Neutrophil (primary cell): ENCODE measurements at regions not wholly inside any gene's neighbourhood (a gene's known extent, or its start where the extent isn't known, plus 50 kb on each side); places are given as distances from the start of the nearest gene placed in this dataset.

Source experiments
- H3K27ac ChIP-seq: fragments of 200-600 bp; sonication (generic); 2 replicates; pipeline ENCODE4 v1.5.1; 2016; ENCODE audit warnings: mild to moderate bottlenecking, moderate library complexity
- H3K27me3 ChIP-seq: fragments of 200-600 bp; sonication (generic); 2 replicates; pipeline ENCODE4 v1.6.0; 2016; ENCODE audit warnings: mild to moderate bottlenecking
- H3K36me3 ChIP-seq: fragments of 200-600 bp; sonication (generic); 2 replicates; pipeline ENCODE4 v1.5.1; 2017
- H3K4me1 ChIP-seq, 2 experiments: fragments of 200-600 bp in 1 of 2; sonication (generic) in 1 of 2; 1 replicate in 1 of 2; 2 replicates in 1 of 2; pipeline versions ENCODE4 v1.5.1 to v1.6.1; 2013 to 2016; ENCODE audit warnings: low read depth in 1 of 2, low read length in 1 of 2, mild to moderate bottlenecking in 1 of 2, moderate library complexity in 1 of 2; ENCODE audit not compliant: control insufficient read depth in 1 of 2, insufficient read depth in 1 of 2
- H3K4me3 ChIP-seq, 2 experiments: fragments of 200-600 bp in 1 of 2; sonication (generic) in 1 of 2; 1 replicate in 1 of 2; 2 replicates in 1 of 2; pipeline ENCODE4 v1.5.1; 2013 to 2016; ENCODE audit warnings: low read depth in 1 of 2, low read length in 1 of 2, mild to moderate bottlenecking in 1 of 2, moderate library complexity in 1 of 2
- H3K9me3 ChIP-seq: fragments of 200-600 bp; sonication (generic); 2 replicates; pipeline ENCODE4 v1.5.1; 2016
- TF ChIP-seq, protein P1 (sequence below): fragments of 200-600 bp; sonication (generic); IDR thresholded peaks from 2 replicates; pipeline ENCODE4 v1.5.1; 2016; ENCODE audit warnings: antibody characterized with exemption

- H3K27me3 ChIP-seq = no peaks in the 10 kb centered on the region
- no peak overlapping the region for H3K27ac ChIP-seq
- H3K36me3 ChIP-seq = no peaks in the 10 kb centered on the region
- TF ChIP-seq, protein P1, sequence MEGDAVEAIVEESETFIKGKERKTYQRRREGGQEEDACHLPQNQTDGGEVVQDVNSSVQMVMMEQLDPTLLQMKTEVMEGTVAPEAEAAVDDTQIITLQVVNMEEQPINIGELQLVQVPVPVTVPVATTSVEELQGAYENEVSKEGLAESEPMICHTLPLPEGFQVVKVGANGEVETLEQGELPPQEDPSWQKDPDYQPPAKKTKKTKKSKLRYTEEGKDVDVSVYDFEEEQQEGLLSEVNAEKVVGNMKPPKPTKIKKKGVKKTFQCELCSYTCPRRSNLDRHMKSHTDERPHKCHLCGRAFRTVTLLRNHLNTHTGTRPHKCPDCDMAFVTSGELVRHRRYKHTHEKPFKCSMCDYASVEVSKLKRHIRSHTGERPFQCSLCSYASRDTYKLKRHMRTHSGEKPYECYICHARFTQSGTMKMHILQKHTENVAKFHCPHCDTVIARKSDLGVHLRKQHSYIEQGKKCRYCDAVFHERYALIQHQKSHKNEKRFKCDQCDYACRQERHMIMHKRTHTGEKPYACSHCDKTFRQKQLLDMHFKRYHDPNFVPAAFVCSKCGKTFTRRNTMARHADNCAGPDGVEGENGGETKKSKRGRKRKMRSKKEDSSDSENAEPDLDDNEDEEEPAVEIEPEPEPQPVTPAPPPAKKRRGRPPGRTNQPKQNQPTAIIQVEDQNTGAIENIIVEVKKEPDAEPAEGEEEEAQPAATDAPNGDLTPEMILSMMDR = no peak
- H3K9me3 ChIP-seq = no peaks in the 10 kb centered on the region
- H3K4me3 ChIP-seq = no peak overlapping the region
- H3K4me1 ChIP-seq = no peaks in the 10 kb centered on the region
Measured at GRCh38 chr2:157991932-157992331, 109.7 kb upstream of the UPP2 start.

DNA sequence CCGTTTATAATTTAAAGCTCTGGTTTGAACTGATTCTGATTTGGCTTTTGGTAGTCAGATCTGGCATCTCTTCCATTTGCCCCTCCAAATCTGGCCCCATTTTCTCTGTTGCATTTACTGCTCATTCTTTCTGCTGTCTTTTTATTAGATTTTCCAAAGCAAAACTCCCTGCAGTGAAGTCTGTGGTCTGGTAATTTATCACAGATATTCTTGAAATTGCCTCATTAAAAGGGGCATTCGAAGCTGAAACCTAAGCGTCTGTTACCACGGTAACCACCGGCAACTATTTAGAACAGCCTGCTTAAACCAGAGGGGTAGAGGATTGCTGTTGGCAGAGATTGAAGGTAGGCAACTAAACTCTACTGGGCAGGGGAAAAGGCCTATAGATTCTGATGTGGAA lies 111.5 kb upstream of the UPP2 start:
- no peak overlapping the region for H3K27ac ChIP-seq
- no peak overlapping the region for H3K4me3 ChIP-seq
- no peaks in the 10 kb centered on the region for H3K36me3 ChIP-seq
- TF ChIP-seq, protein P1 = no peak
- H3K27me3 ChIP-seq = no peaks in the 10 kb centered on the region
- no peaks in the 10 kb centered on the region for H3K4me1 ChIP-seq
- no peaks in the 10 kb centered on the region for H3K9me3 ChIP-seq

DNA sequence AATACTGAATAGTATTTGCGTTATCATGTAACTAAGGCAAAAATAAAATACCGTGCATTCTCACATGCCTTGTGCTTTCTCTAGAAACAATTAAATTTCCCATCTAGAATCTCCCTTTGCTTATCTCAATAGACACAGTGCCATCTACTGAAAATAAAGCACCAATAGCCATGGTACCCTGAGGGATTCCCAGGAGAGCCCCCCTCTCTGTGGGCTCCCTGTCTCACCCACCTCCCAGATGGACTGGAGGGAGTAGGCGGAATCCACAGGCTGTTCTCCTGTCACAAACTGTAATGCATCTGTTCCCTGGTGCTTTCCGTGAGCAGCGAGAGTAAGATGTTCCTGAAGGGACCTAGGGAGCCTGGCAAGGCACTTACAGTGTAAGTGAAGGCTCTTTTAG lies 112.4 kb upstream of the UPP2 start:
- no peaks in the 10 kb centered on the region for H3K4me1 ChIP-seq
- no peaks in the 10 kb centered on the region for H3K9me3 ChIP-seq
- TF ChIP-seq, protein P1 = no peak
- H3K27ac ChIP-seq = no peak overlapping the region
- no peaks in the 10 kb centered on the region for H3K27me3 ChIP-seq
- no peak overlapping the region for H3K4me3 ChIP-seq
- no peaks in the 10 kb centered on the region for H3K36me3 ChIP-seq

- Histone ChIP-seq H3K36me3 (no peaks in the 10 kb centered on the region), H3K9me3 (no peaks in the 10 kb centered on the region), H3K4me3 (no peak overlapping the region), H3K27me3 (no peaks in the 10 kb centered on the region), H3K4me1 (no peaks in the 10 kb centered on the region), H3K27ac (no peak overlapping the region)
- TF ChIP-seq, protein P1 = no peak
Measured at GRCh38 chr2:157986761-157987160, 110.6 kb upstream of the ACVR1 start.

GRCh38 chr2:157984866-157985265 lies 108.7 kb upstream of the ACVR1 start:
- no peak overlapping the region for H3K4me3 ChIP-seq

More at GRCh38 chr2:157984866-157985265, 108.7 kb upstream of the ACVR1 start:
- Histone ChIP-seq H3K27me3 (no peaks in the 10 kb centered on the region), H3K27ac (no peak overlapping the region), H3K36me3 (no peaks in the 10 kb centered on the region), H3K9me3 (peaks cover 3% of the 10 kb centered on the region), H3K4me1 (no peaks in the 10 kb centered on the region)
- TF ChIP-seq, protein P1 = no peak
